GM18517 (cell line): ENCODE measurements at regions not wholly inside any gene's neighbourhood (a gene's known extent, or its start where the extent isn't known, plus 50 kb on each side); places are given as distances from the start of the nearest gene placed in this dataset.
"Not testable (repeated sequence)": the region's sequence is repeated elsewhere in the genome, so short reads cannot be mapped to it uniquely, and the experiment has no call there.

Experiments
- ATAC-seq: cut with Tn5 transposase; IDR thresholded peaks from one replicate; pipeline ENCODE4 v1.9.1; 2021; ENCODE audit warnings: mild to moderate bottlenecking, moderate library complexity; ENCODE audit not compliant: unreplicated experiment

DNA sequence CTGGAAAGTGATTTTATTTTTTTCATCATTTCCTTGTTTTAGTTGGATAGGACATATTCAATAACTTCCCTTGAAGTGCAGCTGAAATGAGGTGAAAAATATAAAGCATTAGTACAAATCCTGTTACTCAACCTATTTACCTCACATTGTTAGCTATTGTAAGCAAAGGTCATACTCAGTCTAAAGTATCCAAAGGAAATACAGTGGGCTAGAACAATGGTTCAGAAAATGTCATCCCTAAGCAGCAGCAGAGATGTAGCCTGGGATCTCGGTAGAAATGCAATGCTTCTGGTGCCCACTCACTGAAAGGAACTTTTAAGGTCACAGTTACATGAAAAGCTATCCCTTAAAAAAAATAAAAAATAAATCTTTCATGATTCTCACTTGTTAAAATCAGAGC lies 300.6 kb downstream of the PPP4R3C start:
- no peak for ATAC-seq

GRCh38 chrX:27156921-27157320 lies 306.2 kb downstream of the PPP4R3C start:
- ATAC-seq = not testable (repeated sequence)

DNA sequence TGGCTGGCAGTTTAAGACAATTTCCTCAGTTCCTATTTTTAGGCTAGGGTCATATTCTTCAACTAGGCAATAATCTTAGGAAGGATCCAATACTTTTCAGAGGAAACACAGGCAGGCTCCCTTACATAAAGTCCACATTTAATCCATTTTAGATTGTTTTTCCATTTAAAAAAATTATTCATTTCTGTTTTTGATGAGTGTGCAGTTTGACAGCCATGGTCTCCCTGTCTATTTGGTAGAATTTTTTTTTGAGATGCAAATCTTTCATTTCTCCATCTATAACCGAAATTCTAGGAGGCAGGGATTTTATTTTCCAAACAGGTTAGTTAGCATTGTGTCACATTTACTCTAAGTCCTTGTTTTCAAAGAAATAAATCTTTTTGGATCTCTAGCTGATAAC lies 326.8 kb downstream of the PPP4R3C start:
- no peak for ATAC-seq

GRCh38 chrX:27132862-27133261 lies 330.3 kb downstream of the PPP4R3C start:
- ATAC-seq = no peak

GRCh38 chrX:27087176-27087575 lies 376.0 kb downstream of the PPP4R3C start:
- ATAC-seq = not testable (repeated sequence)

DNA sequence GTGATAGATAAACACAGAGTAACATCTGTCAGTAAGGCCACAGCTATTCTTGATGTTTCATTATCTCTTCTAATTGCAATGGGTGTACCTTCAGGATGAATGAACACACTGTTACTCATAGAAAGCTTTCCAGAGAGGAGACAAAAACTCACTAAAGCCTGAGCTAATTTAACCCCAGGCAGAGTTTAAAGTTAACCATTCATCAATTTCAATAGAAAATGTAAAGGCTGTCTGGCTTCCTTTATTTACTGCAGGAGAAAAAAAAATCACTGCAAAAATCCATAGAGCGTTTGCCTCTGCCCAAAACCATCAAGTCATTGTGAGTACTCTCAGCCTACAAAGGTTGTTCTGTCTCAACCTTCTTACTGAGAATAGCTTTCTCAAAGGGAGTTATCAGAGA lies 376.9 kb downstream of the PPP4R3C start:
- no peak for ATAC-seq

- no peak for ATAC-seq
Measured at GRCh38 chrX:27085346-27085745, 377.8 kb downstream of the PPP4R3C start.

DNA sequence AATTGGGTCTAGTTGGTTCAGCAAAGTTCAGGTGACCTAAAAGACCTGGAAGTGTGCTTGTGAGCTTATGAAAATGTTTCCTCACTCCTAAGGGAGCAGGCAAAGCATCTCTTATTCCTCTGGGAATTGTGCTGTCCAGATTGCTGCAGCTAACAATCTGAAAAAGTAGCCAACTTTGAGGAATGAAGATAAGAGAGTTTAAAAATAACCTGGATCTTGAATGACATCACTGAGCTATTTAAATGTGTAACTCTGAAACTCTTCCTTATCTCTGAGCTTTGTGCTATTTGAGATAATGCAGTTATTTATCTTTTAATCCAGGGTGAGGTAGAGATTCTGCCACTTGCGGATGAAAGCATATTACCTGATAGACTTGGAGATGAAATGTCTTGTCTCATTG lies 384.8 kb downstream of the PPP4R3C start:
- no peak for ATAC-seq

- no peak for ATAC-seq
Measured at GRCh38 chrX:27057883-27058282, 405.3 kb downstream of the PPP4R3C start.

- no peak for ATAC-seq
Measured at GRCh38 chrX:27039332-27039731, 423.8 kb downstream of the PPP4R3C start.

DNA sequence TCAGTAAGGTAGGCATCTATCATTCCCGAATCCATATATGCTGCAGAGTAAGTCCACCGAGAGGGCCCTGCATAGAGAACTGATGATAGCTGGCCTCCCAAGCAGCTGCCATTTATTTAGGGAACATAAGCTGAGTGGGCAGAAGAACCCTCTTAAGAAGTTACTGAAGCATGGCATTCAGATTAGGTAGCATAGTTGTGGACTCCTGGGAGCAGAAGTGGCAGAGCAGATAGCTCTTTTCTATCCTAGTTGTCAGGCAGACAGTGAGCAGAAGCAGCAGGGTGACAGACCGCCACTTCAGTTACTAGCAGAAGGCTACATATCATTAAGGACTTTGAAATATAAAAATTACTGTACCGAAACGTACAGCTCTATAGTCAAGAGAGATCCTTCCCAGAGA lies 454.7 kb downstream of the PPP4R3C start:
- ATAC-seq = no peak

DNA sequence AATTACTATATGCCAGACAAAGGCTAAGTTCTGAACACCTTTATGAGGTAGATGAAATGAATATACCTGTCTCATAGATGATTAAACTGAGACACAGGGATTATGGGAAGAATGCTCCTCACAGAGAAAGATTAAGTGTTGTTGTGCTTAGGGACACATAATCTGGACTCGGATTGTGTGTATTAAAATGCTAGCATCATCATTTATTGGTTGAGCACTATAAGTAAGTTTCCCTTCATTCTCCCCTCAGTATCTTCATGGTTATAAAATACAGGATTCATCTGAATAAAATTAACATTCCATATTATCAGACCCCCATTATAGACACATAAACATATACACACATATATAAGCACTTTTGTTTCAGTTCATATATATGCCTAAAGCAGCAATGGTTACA lies 463.5 kb downstream of the PPP4R3C start:
- ATAC-seq = no peak

GRCh38 chrX:26958261-26958660 lies 504.9 kb downstream of the PPP4R3C start:
- ATAC-seq = no peak

- ATAC-seq = no peak
Measured at GRCh38 chrX:26954029-26954428, 509.1 kb downstream of the PPP4R3C start.

DNA sequence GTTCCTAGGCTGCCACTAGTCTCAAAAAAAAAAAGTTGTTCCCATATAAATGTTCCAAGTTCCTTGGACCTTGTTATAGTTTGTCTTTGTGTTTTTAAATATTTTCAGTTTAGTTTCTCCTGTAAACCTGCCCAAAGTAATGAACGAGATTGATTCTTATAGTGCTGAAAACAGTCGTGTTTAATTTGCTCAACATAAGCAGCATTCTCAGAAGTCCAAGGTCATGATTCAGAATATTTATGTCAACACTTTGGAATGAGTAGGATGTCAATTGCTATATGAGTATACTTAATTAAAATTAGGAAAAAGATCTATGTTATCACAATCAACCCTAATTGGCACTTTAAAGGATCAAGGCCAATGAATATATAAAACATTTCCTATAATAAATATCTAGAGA lies 510.9 kb downstream of the PPP4R3C start:
- ATAC-seq = no peak

DNA sequence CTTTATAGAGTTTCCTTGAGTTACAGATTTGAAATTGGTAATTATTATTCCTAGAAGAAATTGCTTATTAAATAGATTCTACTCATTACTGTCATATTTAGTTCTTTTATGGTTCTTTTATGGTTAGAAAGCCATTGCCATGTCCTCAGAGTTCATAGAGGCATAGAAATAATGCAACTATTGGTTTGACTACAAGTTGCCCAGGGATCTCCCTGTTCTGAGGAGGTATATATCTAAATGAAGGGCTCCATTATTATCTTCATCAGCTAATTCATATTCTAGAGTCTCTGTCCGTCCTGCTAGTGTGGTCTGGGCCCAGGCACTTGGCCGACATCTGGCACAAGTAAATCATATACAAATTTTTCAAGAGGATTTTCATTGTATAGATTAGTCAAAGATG lies 535.7 kb downstream of the PPP4R3C start:
- no peak for ATAC-seq

DNA sequence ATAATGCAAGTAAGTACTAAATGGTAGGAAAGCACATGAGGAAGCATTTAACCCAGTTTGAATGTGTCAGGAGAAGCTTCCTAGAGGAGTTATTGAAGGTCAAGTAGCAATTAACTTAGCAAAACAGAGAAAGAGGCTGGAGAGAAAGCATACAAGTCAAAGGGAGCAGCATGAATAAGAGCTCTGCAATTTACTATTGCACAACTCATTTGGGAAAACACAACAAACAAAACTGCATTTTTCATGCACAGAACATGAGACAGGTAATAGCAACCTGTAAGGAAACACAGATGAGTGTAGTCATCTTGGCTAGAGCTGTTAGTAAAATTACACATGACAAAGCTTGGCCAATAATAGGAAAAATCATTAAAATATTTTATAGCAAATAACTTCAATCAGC lies 538.1 kb downstream of the PPP4R3C start:
- ATAC-seq = no peak

- no peak for ATAC-seq
Measured at GRCh38 chrX:26922278-26922677, 540.9 kb downstream of the PPP4R3C start.

GRCh38 chrX:26918631-26919030 lies 544.5 kb downstream of the PPP4R3C start:
- ATAC-seq = no peak

DNA sequence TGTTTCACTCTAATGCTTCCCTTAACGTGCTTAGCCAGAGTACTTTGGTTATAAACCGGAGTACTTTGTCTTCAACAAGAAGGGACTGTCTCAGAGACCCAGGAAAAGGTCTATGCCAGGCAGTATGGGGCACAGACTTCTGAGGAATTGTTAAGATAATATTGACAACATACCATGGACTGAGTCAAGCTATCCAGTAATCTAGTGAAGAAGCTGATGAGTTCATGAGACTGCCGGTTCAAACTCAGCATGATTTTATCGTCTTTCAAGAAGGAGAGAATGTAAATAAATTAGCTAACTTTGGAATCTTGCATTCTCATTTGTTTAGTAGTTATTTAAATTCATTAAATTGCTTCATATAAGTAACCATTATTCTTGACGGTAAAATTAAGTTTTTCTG lies 546.1 kb downstream of the PPP4R3C start:
- ATAC-seq = no peak

DNA sequence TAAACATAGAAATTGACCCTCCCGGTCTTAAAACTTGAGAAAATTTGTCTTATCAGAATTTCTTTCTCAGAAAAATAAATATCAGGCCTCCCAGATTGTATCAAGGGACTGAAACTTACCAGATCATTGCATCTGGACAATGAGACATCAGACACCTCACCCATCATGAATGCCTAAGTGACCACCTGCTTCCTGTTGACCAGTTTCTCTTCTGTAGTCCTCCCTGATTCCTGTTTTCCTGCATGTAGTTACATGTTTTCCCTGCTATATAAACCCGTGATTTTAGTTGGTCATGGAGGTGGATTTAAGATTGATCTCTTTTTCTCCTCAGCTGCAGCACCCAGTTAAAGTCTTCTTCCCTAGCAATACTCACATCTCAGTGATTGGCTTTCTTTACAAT lies 548.1 kb downstream of the PPP4R3C start:
- no peak for ATAC-seq

- ATAC-seq = no peak
Measured at GRCh38 chrX:26914232-26914631, 548.9 kb downstream of the PPP4R3C start.

DNA sequence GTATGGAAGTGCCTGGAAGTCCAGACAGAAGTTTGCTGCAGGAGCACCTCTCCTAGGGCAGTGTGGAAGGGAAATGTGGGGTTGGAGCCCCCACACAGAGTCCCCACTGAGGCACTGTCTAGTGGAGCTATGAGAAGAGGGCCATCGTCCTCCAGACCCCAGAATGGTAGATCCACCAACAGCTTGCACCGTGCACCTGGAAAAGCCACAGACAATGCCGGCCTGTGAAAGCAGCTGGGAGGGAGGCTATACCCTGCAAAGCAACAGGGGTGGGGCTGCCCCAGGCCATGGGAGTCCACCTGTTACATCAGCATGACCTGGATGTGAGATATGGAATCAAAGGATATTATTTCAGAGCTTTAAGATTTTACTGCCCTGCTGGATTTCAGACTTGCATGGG lies 551.4 kb downstream of the PPP4R3C start:
- ATAC-seq = not testable (repeated sequence)

DNA sequence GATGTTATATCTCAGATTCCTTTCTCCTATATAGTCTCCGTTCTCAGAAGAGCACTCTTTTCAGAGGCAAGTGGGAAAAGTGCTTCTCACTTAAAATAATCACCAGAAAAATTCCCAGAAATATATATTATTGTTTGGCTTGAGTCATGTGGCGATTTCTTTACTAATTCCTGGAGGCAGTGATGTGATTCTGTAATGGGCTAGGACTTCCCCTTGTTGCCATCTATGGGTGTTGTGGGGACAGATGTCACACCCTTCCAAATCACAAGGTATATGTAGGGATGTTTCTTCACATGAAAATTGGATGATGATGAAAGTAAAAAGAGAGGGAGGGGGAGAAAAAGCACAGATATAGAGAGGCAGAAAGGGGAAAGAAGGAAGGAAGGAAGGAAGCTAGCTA lies 553.4 kb downstream of the PPP4R3C start:
- no peak for ATAC-seq
